ENCODE measurements at regions not wholly inside any gene's neighbourhood (a gene's known extent, or its start where the extent isn't known, plus 50 kb on each side); places are given as distances from the start of the nearest gene placed in this dataset.

DNA sequence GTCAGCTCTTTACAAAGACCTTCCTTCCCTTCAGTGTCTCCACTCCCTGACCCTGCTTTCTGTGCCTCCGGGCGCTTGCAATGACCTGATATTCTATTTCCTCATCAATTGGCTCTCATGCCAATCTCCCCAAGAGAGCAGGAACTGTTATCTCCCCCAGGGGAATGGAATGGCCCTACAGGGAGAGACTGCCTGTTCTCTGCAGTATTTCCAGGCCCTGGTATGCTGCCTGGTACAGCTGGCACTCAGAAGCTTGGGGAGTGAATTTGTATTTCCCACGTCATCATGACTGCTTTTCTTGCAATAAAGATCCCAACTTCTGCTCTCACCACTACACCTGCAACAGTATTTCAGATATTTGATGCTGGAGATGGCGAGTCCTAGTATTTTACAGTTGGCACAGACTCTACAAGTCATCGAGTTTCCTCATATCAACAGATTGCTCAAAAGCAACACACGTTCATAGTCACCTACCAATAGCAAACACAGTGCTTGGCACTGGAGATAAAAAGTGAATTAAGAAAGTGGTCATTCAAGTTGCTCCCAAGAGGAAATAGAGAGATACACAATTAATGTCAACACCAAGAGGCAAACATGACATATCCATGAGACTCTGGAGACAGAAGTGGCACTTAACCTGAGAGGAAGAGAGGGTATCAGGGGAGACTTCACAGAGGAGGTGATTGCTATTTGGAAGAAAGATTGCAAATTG, 90.5 kb upstream of the EGFL6 start:
- H3K9ac ChIP-seq (ENCODE audit: low read length in 3 of 3), result no peak overlapping the region
- TF ChIP-seq, protein P1, sequence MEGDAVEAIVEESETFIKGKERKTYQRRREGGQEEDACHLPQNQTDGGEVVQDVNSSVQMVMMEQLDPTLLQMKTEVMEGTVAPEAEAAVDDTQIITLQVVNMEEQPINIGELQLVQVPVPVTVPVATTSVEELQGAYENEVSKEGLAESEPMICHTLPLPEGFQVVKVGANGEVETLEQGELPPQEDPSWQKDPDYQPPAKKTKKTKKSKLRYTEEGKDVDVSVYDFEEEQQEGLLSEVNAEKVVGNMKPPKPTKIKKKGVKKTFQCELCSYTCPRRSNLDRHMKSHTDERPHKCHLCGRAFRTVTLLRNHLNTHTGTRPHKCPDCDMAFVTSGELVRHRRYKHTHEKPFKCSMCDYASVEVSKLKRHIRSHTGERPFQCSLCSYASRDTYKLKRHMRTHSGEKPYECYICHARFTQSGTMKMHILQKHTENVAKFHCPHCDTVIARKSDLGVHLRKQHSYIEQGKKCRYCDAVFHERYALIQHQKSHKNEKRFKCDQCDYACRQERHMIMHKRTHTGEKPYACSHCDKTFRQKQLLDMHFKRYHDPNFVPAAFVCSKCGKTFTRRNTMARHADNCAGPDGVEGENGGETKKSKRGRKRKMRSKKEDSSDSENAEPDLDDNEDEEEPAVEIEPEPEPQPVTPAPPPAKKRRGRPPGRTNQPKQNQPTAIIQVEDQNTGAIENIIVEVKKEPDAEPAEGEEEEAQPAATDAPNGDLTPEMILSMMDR (IDR thresholded peaks at IDR 0.05; ENCODE audit: borderline replicate concordance, extremely low read depth, insufficient read depth), result no peak
- no peak overlapping the region for H3K4me3 ChIP-seq (ENCODE audit: low read length in 3 of 3)
- no peak overlapping the region for H3K27ac ChIP-seq (ENCODE audit: low read depth in 2 of 2, low read length in 2 of 2)
- no peaks in the 10 kb centered on the region for H3K27me3 ChIP-seq (ENCODE audit: control insufficient read depth, insufficient read depth, low read length)
- H3K4me1 ChIP-seq (ENCODE audit: control insufficient read depth in 2 of 3, insufficient read depth in 2 of 3, low read depth in 1 of 3, low read length in 3 of 3), result no peaks in the 10 kb centered on the region
- no peaks in the 10 kb centered on the region for H3K9me3 ChIP-seq (ENCODE audit: control insufficient read depth in 2 of 3, insufficient read depth in 1 of 3, low read length in 3 of 3)
- no peaks in the 10 kb centered on the region for H3K36me3 ChIP-seq (ENCODE audit: control insufficient read depth in 2 of 3, insufficient read depth in 3 of 3, low read length in 3 of 3)
- intact Hi-C loops (cut with DNase I), result no loop called here
- FAIRE-seq (no peak), DNase-seq (no peak)

GRCh38 chrX:13476384-13476783, 93.0 kb upstream of the EGFL6 start:
- no peak overlapping the region for H3K27ac ChIP-seq (ENCODE audit: low read depth in 2 of 2, low read length in 2 of 2)
- FAIRE-seq, result no peak
- no peaks in the 10 kb centered on the region for H3K36me3 ChIP-seq (ENCODE audit: control insufficient read depth in 2 of 3, insufficient read depth in 3 of 3, low read length in 3 of 3)
- intact Hi-C loops (cut with DNase I), result no loop called here
- no peaks in the 10 kb centered on the region for H3K27me3 ChIP-seq (ENCODE audit: control insufficient read depth, insufficient read depth, low read length)
- no peak overlapping the region for H3K9ac ChIP-seq (ENCODE audit: low read length in 3 of 3)
- no peaks in the 10 kb centered on the region for H3K4me1 ChIP-seq (ENCODE audit: control insufficient read depth in 2 of 3, insufficient read depth in 2 of 3, low read depth in 1 of 3, low read length in 3 of 3)
- no peak overlapping the region for H3K4me3 ChIP-seq (ENCODE audit: low read length in 3 of 3)
- no peak for DNase-seq
- H3K9me3 ChIP-seq (ENCODE audit: control insufficient read depth in 2 of 3, insufficient read depth in 1 of 3, low read length in 3 of 3), result no peaks in the 10 kb centered on the region
- TF ChIP-seq, protein P1 (IDR thresholded peaks at IDR 0.05; ENCODE audit: borderline replicate concordance, extremely low read depth, insufficient read depth), result no peak

- DNase-seq (no peak), FAIRE-seq (no peak)
- Histone ChIP-seq H3K27ac (ENCODE audit: low read depth in 2 of 2, low read length in 2 of 2) (no peak overlapping the region), H3K27me3 (ENCODE audit: control insufficient read depth, insufficient read depth, low read length) (no peaks in the 10 kb centered on the region), H3K9me3 (ENCODE audit: control insufficient read depth in 2 of 3, insufficient read depth in 1 of 3, low read length in 3 of 3) (no peaks in the 10 kb centered on the region), H3K36me3 (ENCODE audit: control insufficient read depth in 2 of 3, insufficient read depth in 3 of 3, low read length in 3 of 3) (no peaks in the 10 kb centered on the region), H3K4me1 (ENCODE audit: control insufficient read depth in 2 of 3, insufficient read depth in 2 of 3, low read depth in 1 of 3, low read length in 3 of 3) (no peaks in the 10 kb centered on the region), H3K4me3 (ENCODE audit: low read length in 3 of 3) (no peak overlapping the region), H3K9ac (ENCODE audit: low read length in 3 of 3) (no peak overlapping the region)
- TF ChIP-seq, protein P1 (IDR thresholded peaks at IDR 0.05; ENCODE audit: borderline replicate concordance, extremely low read depth, insufficient read depth), result no peak
- intact Hi-C loops (cut with DNase I), result no loop called here
Measured at GRCh38 chrX:13474164-13474516, 95.3 kb upstream of the EGFL6 start.
